ENCODE measurements at regions not wholly inside any gene's neighbourhood (a gene's known extent, or its start where the extent isn't known, plus 50 kb on each side); places are given as distances from the start of the nearest gene placed in this dataset.
A peak's percentile ranks its signal among the peaks of the same experiment; 100 is the strongest.
"Not testable (repeated sequence)": the region's sequence is repeated elsewhere in the genome, so short reads cannot be mapped to it uniquely, and the experiment has no call there.

GRCh38 chr12:47408171-47408871 lies 297.5 kb downstream of the RPAP3 start:
- no peak for DNase-seq

- no peak for DNase-seq
These were observed 298.2 kb downstream of the RPAP3 start for GRCh38 chr12:47407463-47408129.

- DNase-seq = no peak
These were observed 302.1 kb downstream of the RPAP3 start for GRCh38 chr12:47403681-47404080.

GRCh38 chr12:47401196-47401595 lies 304.6 kb downstream of the RPAP3 start:
- DNase-seq = not testable (repeated sequence)

GRCh38 chr12:47400266-47400665 lies 305.6 kb downstream of the RPAP3 start:
- no peak for DNase-seq

- no peak for DNase-seq
These were observed 308.1 kb downstream of the RPAP3 start for GRCh38 chr12:47397664-47398281.

GRCh38 chr12:47396902-47397663 lies 308.7 kb downstream of the RPAP3 start:
- no peak for DNase-seq

GRCh38 chr12:47394070-47394469 lies 311.8 kb downstream of the RPAP3 start:
- DNase-seq = no peak

GRCh38 chr12:47393403-47393790 lies 312.4 kb downstream of the RPAP3 start:
- no peak for DNase-seq

- DNase-seq = no peak
These were observed 311.8 kb upstream of the AMIGO2 start for GRCh38 chr12:47391566-47391965.

- DNase-seq = no peak
These were observed 309.0 kb upstream of the AMIGO2 start for GRCh38 chr12:47388712-47389111.

GRCh38 chr12:47387994-47388393 lies 308.2 kb upstream of the AMIGO2 start:
- DNase-seq = no peak

- no peak for DNase-seq
These were observed 305.9 kb upstream of the AMIGO2 start for GRCh38 chr12:47385653-47386052.

- DNase-seq = peak; percentile 86
These were observed 304.2 kb upstream of the AMIGO2 start for GRCh38 chr12:47383942-47384341.

GRCh38 chr12:47382305-47382704 lies 302.5 kb upstream of the AMIGO2 start:
- DNase-seq = no peak

GRCh38 chr12:47378907-47379306 lies 299.1 kb upstream of the AMIGO2 start:
- no peak for DNase-seq

- DNase-seq = no peak
These were observed 298.4 kb upstream of the AMIGO2 start for GRCh38 chr12:47378222-47378582.

- DNase-seq = no peak
These were observed 297.9 kb upstream of the AMIGO2 start for GRCh38 chr12:47377414-47378221.

- DNase-seq = no peak
These were observed 297.2 kb upstream of the AMIGO2 start for GRCh38 chr12:47376927-47377326.

GRCh38 chr12:47373554-47374150 lies 293.9 kb upstream of the AMIGO2 start:
- DNase-seq = no peak

GRCh38 chr12:47370421-47370820 lies 290.7 kb upstream of the AMIGO2 start:
- no peak for DNase-seq

GRCh38 chr12:47369085-47369484 lies 289.3 kb upstream of the AMIGO2 start:
- DNase-seq = no peak
